HG03066 (cell line): ENCODE measurements at regions not wholly inside any gene's neighbourhood (a gene's known extent, or its start where the extent isn't known, plus 50 kb on each side); places are given as distances from the start of the nearest gene placed in this dataset.
"Not testable (repeated sequence)": the region's sequence is repeated elsewhere in the genome, so short reads cannot be mapped to it uniquely, and the experiment has no call there.

Experiments
- ATAC-seq: cut with Tn5 transposase; IDR thresholded peaks from one replicate; pipeline ENCODE4 v1.9.1; 2021; ENCODE audit warnings: low read depth; ENCODE audit not compliant: unreplicated experiment

GRCh38 chr11:106275151-106275550 is 197.7 kb downstream of the AASDHPPT start:
- no peak for ATAC-seq

- no peak for ATAC-seq
These were observed 198.7 kb downstream of the AASDHPPT start for GRCh38 chr11:106276126-106276525.

DNA sequence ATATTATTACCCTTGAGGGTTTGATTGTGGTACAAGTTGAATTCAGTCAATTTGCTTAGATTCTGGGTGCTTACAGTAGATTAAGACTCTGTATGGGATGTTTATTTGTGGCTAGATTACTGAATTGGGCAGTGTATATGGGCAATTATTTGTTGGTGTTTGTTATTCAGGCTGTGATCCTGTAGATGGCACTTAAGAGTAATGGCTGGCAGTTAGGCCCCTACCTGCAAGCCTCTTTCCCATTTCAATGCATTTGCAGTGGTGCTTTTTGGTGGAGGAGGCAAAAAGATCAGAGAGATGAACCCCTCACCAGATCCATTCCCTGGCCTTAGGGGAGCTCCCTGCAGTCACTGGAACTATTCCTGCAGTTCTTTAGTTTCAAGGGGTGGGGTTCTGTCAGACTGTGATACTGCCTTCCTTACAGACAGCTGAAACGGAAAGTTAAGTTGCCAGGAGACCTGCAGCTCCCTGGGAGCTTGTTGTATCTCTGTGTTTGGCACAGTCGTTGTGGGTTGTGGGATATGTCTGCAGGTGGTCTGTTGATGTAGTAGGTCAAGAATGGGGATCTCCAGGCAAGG is 199.5 kb downstream of the AASDHPPT start:
- ATAC-seq: no peak

DNA sequence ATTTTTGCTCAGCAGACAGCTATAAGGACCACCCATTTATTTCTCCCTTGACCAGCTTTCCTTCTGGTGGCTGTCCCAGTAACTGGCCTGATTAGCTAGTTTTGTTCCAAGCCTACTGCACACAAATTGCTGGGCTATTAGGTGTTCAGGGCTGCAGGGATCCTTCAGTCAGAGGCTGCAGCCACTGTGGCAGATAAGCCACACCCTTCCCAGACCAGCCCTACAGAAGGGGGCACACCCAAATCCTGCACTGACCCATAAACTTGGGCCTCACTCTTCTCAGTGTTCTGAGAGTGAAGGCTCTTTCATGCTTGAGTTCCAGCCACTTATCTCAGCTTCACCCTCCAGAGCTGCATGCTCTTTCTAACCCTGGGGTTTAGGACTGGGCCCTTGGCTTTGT is 200.0 kb downstream of the AASDHPPT start:
- ATAC-seq: no peak

DNA sequence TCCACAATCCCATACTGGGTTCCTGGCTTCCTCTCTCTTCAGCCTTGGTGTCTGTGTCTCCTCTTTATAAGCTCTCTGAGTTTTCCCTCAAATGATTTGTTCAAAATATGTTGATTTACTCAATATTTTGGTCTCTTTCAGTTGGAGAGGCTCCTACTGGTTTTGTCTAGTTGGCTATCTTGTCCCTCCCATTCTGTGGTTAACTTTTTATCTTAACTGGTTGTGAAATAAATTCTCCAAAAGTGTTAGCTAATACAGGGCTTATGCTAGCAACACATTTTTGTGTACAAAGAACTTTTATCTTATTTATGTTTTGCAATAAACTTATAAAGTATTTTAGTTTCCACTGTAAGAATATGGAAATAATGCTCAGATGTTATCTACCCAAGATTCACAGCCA is 200.9 kb downstream of the AASDHPPT start:
- no peak for ATAC-seq

DNA sequence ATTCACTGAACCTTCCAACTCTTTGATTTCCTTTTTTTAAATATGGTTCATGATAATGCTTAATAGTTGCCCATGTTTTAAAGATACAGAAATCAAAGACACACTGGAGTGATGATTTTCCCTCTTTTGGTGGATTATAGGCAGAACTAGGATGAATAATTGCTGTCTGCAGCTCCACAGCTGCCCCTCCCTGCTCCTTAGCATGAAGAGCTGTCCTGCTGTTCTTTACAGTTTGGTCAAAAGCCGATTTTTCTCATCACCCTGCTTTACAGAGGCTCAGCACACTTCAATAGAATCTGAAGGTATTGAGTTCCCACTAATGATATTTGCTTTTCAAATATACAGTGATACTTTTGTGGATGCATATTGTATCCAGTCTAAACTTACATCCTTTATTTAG is 202.6 kb downstream of the AASDHPPT start:
- no peak for ATAC-seq

DNA sequence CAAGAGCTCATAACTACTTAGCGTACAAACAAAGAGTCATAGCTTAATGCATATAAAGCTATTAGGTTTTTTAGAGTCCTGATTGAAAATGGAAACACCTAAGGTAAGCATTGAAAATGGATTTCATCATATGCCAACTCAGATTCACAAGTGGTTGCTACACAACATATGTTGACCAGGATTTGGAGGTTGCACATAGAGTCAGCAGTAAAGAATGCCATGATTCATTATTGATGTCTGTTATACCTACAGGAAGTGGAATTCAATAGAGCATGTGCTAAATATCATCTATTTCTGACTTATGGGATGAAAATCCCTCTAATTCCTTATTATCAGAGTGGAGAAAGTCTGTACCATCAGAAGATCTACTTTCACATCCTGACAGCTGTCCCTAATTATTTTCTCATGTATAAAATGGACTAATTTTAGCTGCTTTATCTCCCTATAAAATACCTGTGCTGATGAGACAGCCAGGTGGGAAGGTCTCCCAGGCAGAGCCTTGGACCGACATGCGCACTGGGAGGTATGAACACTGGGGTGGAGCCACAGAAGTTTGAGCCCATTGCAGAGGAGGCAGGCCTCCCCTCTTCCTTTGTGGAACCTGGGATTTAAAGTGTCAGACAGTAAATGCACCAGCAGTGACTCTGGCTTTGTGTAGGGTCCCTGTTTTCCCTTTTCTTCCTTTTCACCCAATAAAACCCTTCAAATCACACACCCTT is 204.2 kb downstream of the AASDHPPT start:
- no peak for ATAC-seq

DNA sequence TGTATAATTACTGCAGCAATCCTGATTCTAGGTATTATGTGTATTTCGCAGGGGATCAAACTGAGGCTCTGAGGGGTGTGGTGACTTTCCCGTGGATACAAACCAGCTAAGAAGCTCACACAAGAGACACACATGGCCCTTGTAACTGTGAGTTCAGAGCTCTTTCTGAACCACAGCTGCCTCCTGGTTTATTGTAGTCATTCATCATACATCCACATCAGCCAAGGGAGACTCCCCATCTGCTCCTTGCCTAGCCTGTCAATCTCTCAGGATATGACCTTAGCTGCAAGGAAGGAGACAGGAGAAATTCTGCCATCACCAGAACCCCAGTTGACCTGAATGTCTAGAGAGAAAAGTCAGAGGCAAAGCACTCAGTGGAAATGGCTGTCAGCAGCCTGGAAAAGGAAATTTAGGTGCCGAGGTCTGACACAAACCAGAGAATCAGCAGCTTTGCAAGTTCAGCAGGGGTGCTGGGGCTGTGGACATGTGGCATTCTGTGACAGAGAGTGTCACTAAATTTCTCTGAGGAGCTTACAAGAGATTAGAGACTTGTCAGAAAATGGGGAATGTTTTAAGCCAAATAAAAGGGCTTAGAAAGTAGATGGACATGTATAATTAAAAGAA is 209.5 kb downstream of the AASDHPPT start:
- no peak for ATAC-seq

GRCh38 chr11:106288057-106288456 is 210.6 kb downstream of the AASDHPPT start:
- no peak for ATAC-seq

DNA sequence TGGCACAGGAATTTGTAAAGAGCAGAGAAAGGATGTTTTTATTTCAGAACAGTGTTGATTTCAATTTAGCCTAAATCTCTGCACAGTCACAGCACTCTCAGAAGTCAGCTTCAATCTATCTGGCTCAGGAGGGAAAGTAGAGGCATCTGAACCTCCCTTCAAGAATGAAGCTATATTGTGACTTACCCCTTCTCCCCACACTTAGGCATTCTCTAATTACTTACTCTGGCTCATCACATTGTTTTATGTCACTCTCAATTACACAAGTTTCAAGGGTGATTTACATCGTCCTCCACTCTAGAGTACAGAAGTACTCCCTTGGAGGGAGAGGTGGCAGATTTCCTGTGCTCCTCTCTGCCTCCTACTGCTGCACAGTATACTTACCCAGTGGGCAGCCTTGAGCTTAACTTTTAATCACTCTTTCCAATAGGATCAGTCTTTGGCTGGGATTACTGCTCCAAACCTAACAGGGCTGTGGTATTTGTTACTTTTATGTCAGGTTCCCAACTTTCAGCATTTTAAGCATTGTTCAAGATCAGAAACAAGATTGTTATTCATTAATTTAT is 211.4 kb downstream of the AASDHPPT start:
- no peak for ATAC-seq

DNA sequence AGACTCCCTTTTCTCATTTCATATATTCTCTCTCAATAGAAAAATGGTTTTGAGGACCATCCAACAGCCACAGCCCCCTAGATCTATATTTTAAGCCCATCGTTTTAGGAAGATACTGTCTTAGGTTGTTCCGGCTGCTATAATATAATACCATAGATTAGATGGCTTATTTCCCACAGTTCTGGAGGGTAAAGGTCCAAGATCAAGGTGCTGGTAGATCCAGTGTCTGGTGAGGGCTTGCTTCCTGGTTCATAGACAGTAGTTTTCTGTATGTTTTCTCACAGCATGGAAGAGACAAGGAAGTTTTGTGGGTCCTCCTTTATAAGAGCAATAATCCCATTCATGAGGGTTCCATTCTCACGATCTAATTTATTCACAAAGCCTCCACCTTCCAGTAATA is 215.1 kb downstream of the AASDHPPT start:
- no peak for ATAC-seq

DNA sequence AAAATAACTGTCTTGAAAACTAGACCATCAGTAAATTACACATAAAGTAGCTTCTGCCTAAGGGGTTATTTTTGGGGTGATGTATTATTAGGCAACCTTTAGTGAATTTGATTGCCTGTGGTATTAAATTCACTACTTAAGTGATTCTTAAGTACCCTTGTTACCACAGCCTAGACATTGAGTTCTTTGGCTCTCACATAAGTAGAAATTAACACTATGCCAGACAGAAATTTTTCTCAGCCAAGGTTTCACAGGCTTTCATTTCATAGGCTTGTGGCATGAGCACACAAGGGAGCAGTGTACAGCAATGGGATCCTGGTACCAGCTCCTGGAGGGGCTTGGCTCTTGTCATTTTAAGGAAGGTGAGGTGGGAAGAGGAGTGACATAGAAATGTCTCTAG is 218.5 kb downstream of the AASDHPPT start:
- ATAC-seq: no peak

DNA sequence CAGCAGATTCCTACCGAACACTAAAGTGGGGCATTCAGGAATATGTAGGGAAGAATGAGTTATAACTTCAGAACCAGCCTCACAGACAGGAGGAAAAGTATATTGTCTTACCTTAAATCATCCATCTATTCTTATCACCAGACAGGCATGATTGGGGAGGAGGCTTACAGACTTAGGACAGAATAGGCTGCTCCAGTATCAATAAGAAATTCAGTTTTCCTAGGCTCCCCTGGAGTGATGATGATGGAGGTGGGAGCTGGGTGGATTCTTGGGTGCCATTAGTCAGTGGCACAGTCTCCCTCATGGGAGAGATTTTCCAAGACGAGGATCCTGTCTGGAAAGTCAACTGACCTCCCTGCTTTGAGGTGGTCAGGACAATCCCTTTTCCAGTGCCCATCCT is 225.0 kb downstream of the AASDHPPT start:
- ATAC-seq: no peak

- ATAC-seq: no peak
These were observed 226.8 kb downstream of the AASDHPPT start for GRCh38 chr11:106304274-106304673.

DNA sequence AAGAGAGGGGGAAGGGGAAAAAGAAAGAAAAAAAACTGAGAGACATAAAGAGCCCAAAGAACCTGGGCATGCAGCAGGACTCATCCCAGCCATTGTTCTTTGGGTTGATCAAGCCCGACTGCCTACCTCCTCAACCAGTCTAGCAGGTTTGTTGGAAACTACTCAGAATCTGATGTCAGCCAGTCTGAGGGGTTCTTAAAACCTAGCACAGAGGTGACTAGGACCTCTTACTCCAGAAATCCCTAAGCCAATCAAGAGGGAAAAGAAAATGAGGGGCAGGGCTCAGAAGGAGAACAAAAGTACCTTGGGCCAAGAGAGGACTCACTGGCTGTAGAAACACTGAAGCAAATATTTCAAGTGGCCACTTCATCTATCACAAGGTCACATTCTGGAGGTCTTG is 228.0 kb downstream of the AASDHPPT start:
- no peak for ATAC-seq

DNA sequence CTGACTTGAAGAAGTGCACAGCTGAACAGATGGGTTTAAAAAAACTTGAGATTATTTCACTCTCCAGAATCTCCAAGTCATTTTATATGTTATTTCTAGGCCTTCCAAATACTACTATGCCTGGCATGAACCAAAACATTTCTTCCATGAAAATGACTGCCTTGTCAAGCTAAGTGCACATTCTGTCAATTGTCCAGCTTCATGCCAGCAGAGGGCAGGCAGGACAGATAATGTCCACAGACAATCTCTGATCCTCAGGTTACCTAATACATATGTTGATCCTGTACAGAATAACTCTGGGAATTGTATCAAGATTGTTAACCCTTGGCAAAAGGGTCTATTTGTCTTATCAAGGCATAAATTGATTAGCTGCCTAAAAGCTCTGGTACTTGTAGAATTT is 229.5 kb downstream of the AASDHPPT start:
- ATAC-seq: no peak

- ATAC-seq: no peak
These were observed 231.7 kb downstream of the AASDHPPT start for GRCh38 chr11:106309070-106309684.

DNA sequence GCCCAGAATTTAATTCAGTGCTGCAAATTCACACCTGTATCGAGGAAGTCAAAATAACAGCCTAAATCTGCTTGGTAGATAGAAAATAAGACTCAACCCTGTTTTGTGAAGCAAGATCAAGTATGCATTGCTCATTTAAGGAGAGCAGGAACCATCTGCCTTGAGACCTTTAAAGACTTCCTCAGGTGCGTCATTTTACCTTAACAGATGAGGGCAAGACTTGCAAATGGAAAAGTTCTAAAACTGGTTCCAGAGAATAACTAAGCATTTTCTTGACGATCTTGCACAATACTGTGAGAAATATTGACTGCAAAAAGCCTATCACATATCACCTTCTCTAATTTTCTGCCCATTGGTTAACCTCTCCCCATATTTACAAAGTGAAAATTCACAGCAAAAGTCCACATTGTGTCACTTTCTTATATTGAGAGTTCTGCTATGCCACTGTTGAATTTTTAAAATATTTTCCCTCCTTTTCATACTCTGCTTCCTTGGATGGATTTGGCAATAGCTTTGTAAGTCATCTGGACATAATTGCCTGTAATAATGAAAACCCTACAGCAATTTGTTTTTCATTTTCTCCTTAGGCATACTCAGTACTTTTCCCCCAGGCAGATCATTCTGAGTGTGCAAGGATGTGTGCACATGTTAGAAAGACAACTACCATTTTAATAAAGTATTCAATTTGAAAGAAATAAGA is 234.2 kb downstream of the AASDHPPT start:
- ATAC-seq: no peak

GRCh38 chr11:106317208-106317773 is 239.8 kb downstream of the AASDHPPT start:
- not testable (repeated sequence) for ATAC-seq

- no peak for ATAC-seq
These were observed 244.1 kb downstream of the AASDHPPT start for GRCh38 chr11:106321601-106322000.
